ENCODE measurements at regions not wholly inside any gene's neighbourhood (a gene's known extent, or its start where the extent isn't known, plus 50 kb on each side); places are given as distances from the start of the nearest gene placed in this dataset.

DNA sequence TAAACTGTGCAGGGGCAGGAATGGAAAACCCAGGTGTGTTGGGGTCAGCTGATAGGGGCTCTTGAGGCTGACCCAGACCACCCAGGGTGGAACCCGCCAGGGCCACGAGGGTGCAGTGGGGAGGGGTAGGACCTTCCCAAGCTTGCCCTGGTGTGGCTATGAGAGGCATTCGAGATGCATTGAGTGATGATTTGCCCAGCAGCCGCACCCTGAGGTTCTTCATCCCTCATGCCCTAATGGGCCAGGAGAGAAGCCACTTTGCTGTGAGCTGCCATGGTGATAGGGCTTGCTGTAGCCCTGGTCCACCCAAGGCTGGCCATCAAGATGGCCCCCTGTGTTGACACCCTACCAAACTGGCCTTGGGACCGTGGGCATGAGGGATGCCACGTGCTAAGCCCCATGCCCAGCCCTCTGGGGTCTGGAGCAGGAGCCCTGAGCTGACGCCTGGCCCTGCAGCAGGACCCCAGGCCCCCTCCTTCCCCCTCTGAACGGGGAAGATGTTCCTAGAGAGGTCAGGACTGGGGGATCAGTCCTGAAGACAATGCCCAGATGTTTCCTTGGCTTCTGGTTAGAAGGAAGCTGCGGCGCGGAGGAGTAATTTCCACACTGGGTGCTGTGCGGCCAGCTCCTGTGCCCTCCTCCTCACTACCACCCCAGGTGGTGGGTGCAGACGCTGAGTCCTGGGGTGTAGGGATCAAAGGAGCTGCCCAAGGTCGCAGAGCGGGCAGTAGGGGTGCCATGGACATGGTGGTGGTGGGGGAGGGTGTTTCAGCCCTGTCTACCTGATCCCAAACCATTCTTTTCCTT is 122.5 kb upstream of the HDAC4 start:
- DNase-seq, result no peak
- Mint-ChIP-seq H3K27ac (no peak overlapping the region), H3K4me3 (no peak overlapping the region), H3K27me3 (peaks cover 0 to 23% (median 15%) of the 10 kb centered on the region in 3 donors), H3K4me1 (no peaks in the 10 kb centered on the region), H3K9me3 (no peaks in the 10 kb centered on the region), H3K36me3 (no peaks in the 10 kb centered on the region)
- ATAC-seq (ENCODE audit: low read depth in 2 of 2), result no peak

DNA sequence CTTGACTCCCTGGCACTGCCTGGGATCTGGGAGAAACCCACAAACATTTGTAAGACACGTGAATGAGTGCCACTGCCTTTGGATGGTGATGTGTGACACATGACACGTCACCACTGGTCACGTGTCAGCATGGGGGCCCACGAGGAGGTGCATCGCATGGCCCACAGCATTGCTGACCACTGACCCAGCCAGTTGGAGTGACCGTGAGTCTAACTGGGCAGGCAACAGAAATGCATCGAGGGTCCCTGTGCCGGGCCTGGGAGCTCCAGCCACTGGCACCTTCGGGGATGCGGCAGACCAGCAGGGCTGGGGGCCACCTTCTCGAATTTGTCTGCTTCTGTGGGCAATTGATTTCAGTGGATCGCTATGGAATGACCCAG is 121.9 kb upstream of the HDAC4 start:
- Mint-ChIP-seq H3K36me3 (no peaks in the 10 kb centered on the region), H3K9me3 (no peaks in the 10 kb centered on the region), H3K27me3 (peaks cover 0 to 23% (median 15%) of the 10 kb centered on the region in 3 donors), H3K4me3 (no peak overlapping the region), H3K4me1 (no peaks in the 10 kb centered on the region), H3K27ac (no peak overlapping the region)
- DNase-seq (no peak), ATAC-seq (ENCODE audit: low read depth in 2 of 2) (no peak)

DNA sequence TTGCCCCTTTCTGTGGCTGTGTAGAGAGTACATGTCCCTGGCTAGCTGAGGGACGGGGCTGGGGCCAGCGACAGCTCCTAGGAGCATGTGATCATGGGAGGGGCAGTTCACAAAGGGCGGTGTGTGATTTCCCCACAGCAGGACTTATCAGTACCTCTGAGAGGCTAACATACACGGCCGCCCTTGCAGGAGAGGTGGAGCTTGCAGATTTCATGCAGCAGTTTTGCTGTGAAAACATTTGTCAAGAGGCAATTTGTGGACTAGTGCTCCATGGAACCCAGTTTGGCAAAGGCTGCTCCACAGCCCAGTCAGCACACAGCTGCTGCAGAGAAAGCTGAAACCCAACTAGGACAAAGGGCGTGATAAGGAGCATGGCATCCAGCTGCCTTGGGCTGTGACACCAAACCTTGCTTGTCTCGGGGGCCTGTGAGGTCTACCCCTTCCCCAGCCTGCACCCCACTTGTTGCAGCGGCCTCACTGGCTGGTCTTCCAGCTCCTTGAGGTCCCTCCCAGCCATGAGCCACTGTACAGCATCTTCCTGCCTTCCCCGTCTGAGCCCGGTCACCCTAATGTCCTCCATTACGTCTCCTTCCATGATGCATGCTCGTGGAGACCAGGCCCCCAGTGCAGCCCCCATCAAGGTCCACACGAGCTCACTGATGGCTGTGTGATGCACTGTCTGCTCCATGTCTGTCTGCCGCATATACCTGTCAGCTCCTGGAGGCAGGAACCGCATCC is 121.4 kb upstream of the HDAC4 start:
- Mint-ChIP-seq H3K27ac (no peak overlapping the region), H3K27me3 (peaks cover 0 to 23% (median 15%) of the 10 kb centered on the region in 3 donors), H3K9me3 (no peaks in the 10 kb centered on the region), H3K4me1 (no peaks in the 10 kb centered on the region), H3K4me3 (no peak overlapping the region), H3K36me3 (no peaks in the 10 kb centered on the region)
- no peak for DNase-seq
- no peak for ATAC-seq (ENCODE audit: low read depth in 2 of 2)

DNA sequence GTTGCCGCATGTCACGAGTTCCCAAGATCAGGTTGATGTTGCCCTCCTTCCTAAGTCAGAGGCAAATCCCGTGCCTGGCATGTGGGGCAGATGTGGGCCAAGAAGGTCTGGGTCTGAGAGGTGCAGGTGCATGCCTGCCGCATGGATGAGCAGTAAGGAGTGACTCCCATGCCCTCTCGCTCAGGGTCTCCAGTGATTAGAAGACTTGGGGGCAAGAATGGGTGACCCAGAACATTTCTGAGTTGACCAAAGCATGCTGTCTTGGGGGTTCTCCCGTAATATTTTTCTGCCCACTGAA is 120.6 kb upstream of the HDAC4 start:
- no peaks in the 10 kb centered on the region for H3K9me3 Mint-ChIP-seq

DNA sequence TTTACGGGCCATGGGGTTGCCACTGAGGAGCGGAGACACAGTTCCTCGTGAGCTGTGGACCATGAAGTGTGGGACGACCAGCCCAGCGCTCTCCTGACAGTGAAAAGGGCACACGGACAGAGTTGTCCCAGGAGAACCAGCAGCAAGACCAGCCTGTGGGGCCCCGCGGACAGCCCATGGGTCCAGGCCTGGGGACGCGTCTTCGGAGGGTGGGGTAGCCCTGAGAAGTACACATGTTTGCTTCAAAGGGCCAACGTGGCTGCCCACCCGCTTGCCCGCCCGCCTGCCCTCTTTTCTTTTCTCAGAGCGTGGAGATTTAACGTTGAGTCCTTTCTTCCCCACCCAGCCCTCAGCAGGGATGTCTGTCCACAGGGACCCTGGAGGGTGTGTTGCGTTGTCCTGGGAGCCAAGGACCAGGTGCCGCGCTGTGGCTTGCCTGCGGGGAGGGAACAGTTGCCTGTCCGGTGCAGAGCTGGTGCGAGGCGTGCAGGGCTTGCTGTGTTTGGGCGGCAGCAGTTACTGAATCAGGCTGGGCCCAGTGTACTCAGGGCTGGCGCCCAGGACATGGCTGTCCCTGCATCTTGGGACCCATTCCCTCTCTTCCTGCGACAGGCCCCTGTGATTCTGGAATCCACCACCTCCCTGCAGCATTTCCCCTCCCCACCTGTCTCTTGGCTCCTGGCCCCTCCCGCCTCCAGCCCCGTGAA is 120.1 kb upstream of the HDAC4 start:
- DNase-seq, result no peak
- no peak for ATAC-seq (ENCODE audit: low read depth in 2 of 2)
- H3K4me1 Mint-ChIP-seq, result no peaks in the 10 kb centered on the region
- no peak overlapping the region for H3K27ac Mint-ChIP-seq
- no peaks in the 10 kb centered on the region for H3K9me3 Mint-ChIP-seq
- H3K36me3 Mint-ChIP-seq, result no peaks in the 10 kb centered on the region
- H3K27me3 Mint-ChIP-seq, result peaks cover 0 to 23% (median 16%) of the 10 kb centered on the region in 3 donors
- no peak overlapping the region for H3K4me3 Mint-ChIP-seq

More for the DNA sequence above, 120.6 kb upstream of the HDAC4 start:
- H3K4me3 Mint-ChIP-seq, result no peak overlapping the region
- H3K4me1 Mint-ChIP-seq, result no peaks in the 10 kb centered on the region
- no peak for DNase-seq
- H3K27ac Mint-ChIP-seq, result no peak overlapping the region
- H3K27me3 Mint-ChIP-seq, result peaks cover 0 to 23% (median 15%) of the 10 kb centered on the region in 3 donors
- no peak for ATAC-seq (ENCODE audit: low read depth in 2 of 2)
- H3K36me3 Mint-ChIP-seq, result no peaks in the 10 kb centered on the region

DNA sequence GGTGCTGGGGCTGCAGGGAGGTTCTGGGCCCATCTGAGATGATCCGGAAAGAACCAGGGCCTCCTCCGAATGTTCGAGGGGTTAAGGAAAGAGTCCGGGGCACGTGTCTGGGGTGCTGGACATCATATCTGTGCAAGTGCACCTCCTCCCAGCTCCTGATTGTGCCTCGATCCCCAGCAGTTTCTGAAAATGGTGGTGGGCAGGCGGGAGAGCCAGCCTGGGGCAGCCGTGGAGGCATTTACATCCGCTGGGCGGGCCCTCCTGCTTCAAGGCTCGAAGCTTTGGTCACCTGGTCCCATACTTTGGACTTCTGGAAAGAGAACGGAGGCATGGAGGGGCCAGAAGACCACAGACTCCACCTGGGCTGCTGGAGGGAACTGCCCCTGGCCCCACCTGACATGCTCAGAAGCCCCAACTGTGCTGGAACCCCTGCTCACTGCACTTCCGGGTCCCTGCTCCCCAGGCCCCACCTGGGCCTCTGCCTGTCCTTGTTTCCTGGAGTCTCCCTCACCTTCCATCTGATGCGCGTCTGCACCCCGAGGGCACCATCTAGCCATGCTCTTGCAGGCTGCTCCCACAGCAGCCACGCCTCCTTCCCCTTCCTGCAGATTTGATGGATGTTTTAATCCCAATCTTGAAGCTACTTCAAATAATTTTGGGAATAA is 119.2 kb upstream of the HDAC4 start:
- no peaks in the 10 kb centered on the region for H3K9me3 Mint-ChIP-seq
- ATAC-seq (ENCODE audit: low read depth in 2 of 2), result no peak
- peak overlapping the region in 1 of 8 donors; percentile 42 for H3K4me3 Mint-ChIP-seq
- H3K27me3 Mint-ChIP-seq, result peaks cover 0 to 29% (median 25%) of the 10 kb centered on the region in 3 donors
- H3K4me1 Mint-ChIP-seq, result no peaks in the 10 kb centered on the region
- no peak overlapping the region for H3K27ac Mint-ChIP-seq
- no peak for DNase-seq
- H3K36me3 Mint-ChIP-seq, result no peaks in the 10 kb centered on the region

DNA sequence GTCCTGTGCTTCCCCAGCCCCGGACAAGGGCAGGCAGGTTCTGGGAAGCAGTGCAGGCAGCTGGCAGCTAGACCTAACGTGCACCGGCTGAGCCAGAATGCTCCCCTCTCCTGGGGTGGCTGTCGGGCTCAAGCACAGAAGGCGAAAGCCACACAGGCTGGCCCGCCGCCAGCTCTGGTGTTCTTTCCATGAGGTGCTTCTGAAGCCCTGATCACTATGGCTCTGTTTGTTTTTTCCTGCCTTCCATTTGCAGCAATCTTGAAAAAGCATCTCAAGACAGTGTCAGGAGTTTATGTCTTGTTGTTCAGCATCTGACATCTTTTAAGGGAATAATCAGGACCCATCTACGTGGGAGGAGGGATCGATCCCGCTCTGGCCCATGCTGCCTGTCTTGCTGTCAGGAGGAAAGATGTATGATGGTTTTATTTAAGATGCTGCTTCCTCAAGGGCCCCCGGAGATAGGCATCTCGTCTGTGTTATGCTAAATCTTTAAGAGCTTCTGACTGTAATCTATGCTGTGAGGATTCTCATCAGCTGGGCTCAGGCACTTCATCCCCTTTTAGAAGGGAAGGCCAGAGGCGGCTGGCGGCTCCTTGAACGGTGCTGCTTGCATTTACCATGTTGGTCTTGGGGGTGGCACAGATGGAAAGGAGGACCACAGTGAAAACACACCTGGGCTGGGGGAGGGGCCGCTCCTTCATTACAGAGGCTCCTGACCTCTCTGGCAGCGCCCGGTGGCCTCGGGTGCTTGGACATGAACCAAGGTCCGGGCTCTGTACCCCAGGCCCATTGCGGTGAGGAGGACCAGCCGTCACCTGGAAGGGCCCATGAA is 118.5 kb upstream of the HDAC4 start:
- Mint-ChIP-seq H3K9me3 (no peaks in the 10 kb centered on the region), H3K36me3 (no peaks in the 10 kb centered on the region), H3K4me3 (no peak overlapping the region), H3K4me1 (no peaks in the 10 kb centered on the region), H3K27me3 (peaks cover 0 to 31% (median 26%) of the 10 kb centered on the region in 3 donors), H3K27ac (no peak overlapping the region)
- ATAC-seq (ENCODE audit: low read depth in 2 of 2), result no peak
- DNase-seq, result no peak

DNA sequence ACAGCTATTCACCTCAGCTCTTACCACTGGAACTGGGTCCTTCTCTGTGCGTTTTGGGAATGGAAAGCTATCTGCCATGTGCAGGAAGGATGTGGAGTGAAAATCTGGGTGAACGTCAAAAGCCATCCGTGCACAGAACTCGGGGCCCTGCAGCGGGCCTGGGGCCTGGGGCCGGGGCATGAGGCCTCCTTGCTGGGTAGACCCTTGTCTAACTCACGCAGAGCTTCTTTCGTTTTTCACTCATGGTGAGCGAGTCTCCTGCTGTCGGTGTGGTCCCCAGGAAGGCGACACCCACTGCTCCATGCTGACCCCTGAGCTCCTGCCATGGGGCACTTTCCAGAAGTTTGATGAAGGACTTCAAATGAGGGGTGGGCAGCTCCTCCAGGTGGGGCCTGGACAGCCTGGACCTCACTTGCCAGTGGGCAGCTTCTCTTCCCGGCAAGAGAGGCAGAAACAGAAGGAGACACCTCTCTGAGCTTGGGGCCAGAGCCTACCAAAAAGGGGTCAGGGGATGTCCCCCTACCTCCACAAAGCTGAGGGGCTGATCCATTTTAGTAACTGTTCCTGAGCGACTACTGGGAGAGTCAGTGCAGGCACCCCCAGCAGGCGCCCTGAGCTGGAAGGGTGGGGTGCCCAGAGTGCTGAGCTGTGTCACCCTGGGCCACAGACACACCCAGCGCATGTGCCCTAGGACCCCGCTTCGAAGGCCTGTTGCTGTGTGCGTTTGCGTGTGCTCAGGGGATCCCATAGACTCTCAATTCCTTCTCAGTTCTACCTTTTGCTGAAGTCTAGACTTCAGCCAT is 117.7 kb upstream of the HDAC4 start:
- H3K27me3 Mint-ChIP-seq, result peaks cover 0 to 37% (median 34%) of the 10 kb centered on the region in 3 donors
- no peak overlapping the region for H3K27ac Mint-ChIP-seq
- no peak overlapping the region for H3K4me3 Mint-ChIP-seq
- ATAC-seq (ENCODE audit: low read depth in 2 of 2), result no peak
- DNase-seq, result no peak
- peaks cover 0 to under 1% of the 10 kb centered on the region in 2 donors for H3K36me3 Mint-ChIP-seq
- H3K4me1 Mint-ChIP-seq, result no peaks in the 10 kb centered on the region
- no peaks in the 10 kb centered on the region for H3K9me3 Mint-ChIP-seq

DNA sequence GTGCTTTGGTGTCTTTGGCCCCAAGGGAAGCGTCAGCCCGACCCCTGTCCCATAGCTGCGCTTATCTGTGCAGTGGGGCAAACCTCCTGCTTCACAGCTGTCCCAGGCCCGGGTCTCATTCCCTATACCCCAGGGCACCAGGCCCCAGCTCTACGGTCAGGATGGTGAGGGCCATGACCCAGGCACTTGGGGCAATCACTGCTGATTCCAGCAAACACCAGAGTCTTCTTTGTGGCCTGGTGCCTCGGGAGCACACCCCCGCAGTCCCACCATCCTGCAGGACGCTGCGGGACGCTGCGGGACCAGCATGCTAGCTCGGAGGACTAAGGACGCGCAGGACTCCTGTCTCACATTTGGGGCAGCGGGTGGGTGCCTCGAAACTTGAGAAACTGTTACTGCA is 116.9 kb upstream of the HDAC4 start:
- H3K4me1 Mint-ChIP-seq, result no peaks in the 10 kb centered on the region
- ATAC-seq (ENCODE audit: low read depth in 2 of 2) (no peak), DNase-seq (no peak)
- H3K9me3 Mint-ChIP-seq, result peaks cover 0 to 4% (median 0%) of the 10 kb centered on the region in 7 donors
- no peak overlapping the region for H3K27ac Mint-ChIP-seq
- no peak overlapping the region for H3K4me3 Mint-ChIP-seq
- H3K36me3 Mint-ChIP-seq, result peaks cover 0 to 7% of the 10 kb centered on the region in 2 donors
- peaks cover 0 to 39% (median 36%) of the 10 kb centered on the region in 3 donors for H3K27me3 Mint-ChIP-seq

DNA sequence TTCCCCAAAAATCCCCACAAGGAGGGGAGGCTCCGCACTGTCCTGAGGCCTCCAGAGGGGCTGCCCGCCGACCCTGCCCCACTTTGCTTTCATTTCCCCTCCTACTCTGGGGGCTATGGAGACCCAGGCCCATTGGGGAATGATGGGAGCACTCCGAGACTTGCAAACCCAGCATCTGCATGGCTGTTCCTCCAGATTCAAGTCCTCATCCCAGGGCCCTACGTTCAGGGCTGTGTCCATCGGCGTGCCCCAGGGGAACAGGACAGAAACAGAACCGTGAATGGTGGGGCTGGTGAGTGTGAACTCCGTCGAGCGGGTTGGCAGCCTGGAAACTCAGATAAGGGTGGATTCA is 116.1 kb upstream of the HDAC4 start:
- H3K4me3 Mint-ChIP-seq, result no peak overlapping the region
- H3K4me1 Mint-ChIP-seq, result no peaks in the 10 kb centered on the region
- H3K27me3 Mint-ChIP-seq, result peaks cover 0 to 33% (median 29%) of the 10 kb centered on the region in 3 donors
- DNase-seq, result no peak
- H3K36me3 Mint-ChIP-seq, result peaks cover 0 to 7% of the 10 kb centered on the region in 2 donors
- no peak overlapping the region for H3K27ac Mint-ChIP-seq
- peaks cover 0 to 5% (median 0%) of the 10 kb centered on the region in 7 donors for H3K9me3 Mint-ChIP-seq
- no peak for ATAC-seq (ENCODE audit: low read depth in 2 of 2)

DNA sequence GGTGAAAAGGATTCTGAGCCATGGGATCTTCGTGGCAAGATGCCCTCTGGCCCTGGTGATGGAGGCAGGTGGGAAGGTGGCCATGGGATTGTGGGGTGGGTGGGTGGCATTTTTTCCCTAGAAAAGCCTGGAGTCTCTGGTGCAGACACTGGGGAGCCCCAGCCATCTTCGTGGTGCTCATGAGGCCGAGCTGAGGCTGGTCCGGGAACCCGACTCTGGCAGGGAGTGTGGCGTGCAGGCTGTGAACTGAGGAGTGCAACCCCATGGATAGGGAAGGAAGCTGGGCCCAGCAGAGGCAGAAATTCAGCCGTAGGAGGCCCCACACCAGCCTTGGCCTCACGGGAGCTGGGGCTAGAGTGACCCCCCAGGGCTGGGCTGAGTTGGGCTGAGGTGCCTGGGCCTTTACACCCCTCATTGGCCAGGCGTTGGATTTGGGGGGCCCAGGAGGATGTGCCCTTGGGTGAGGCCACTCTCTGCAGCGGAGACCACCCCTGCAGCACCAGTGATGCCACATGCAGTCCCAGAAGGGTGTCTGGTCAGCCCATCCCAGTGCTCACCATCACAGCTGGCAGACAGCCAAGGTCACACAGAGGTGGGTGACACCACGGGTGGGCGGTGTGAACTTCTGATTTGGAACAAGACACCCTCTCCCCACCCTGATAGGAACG is 115.6 kb upstream of the HDAC4 start:
- peaks cover 0 to 33% (median 25%) of the 10 kb centered on the region in 3 donors for H3K27me3 Mint-ChIP-seq
- no peak overlapping the region for H3K4me3 Mint-ChIP-seq
- ATAC-seq (ENCODE audit: low read depth in 2 of 2) (no peak), DNase-seq (no peak)
- H3K9me3 Mint-ChIP-seq, result peaks cover 0 to 8% (median 0%) of the 10 kb centered on the region in 7 donors
- H3K4me1 Mint-ChIP-seq, result no peaks in the 10 kb centered on the region
- H3K36me3 Mint-ChIP-seq, result peaks cover 0 to 7% of the 10 kb centered on the region in 2 donors
- H3K27ac Mint-ChIP-seq, result no peak overlapping the region
